MV-4-11 (cell line): ENCODE measurements at regions not wholly inside any gene's neighbourhood (a gene's known extent, or its start where the extent isn't known, plus 50 kb on each side); places are given as distances from the start of the nearest gene placed in this dataset.
"Not testable (repeated sequence)": the region's sequence is repeated elsewhere in the genome, so short reads cannot be mapped to it uniquely, and the experiment has no call there.

Experiments
- DNase-seq: peaks from one replicate; lab custom pipeline; 2025; lab: John Stamatoyannopoulos, UW

DNA sequence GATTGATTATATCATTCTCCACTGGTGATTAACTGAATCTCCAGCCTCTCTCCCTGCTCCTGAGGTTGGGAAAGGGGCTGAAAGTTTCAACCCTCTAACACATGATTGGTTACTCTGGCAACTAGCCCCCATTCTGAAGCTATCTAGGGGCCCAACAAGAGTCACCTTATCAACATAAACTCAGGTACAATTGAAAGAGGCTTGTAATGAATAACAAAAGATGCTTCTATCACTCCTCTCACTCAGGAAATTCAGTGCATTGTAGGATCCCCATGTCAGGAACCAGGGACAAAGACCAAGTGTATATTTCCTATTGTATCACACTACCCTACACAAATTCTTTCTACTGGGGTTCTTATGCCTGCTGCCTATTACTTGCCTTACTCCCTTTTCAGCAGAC, 123.9 kb upstream of the SLC13A1 start:
- DNase-seq = no peak

DNA sequence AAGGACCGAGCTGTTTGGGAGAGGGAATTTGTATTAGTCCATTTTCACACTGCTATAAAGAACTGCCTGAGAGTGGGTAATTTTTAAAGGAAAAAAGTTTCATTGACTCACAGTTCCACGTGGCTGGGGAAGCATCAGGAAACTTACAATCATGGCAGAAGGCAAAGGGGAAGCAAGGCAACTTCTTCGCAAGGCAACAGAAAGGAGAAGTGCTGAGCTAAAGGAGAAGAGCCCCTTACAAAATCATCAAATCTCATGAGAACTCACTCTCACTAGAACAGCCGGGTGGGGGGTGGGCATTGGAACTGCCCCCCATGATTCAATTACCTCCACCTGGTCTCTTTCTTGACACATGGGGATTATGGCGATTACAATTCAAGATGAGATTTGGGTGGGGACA, 121.8 kb upstream of the SLC13A1 start:
- peak; percentile 79 for DNase-seq

DNA sequence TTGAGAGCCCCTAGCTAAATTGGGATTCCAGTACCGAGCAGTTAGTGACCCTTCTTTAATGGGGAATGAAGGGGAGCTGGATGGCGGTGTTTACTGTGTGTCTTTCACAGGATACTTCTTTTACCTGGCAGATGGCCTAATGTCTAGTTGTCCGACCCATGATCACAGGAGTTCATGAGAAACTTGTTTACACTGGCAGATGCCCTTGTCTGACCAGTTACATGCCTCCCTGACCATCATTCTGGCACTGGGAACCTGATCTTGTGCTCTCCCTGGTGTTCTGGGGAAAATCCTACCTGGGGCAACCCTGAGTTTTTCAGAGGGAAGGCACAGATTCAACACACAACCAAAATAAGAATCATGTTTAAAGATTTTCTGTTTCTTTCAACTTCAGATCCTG, 120.1 kb upstream of the SLC13A1 start:
- DNase-seq = no peak

DNA sequence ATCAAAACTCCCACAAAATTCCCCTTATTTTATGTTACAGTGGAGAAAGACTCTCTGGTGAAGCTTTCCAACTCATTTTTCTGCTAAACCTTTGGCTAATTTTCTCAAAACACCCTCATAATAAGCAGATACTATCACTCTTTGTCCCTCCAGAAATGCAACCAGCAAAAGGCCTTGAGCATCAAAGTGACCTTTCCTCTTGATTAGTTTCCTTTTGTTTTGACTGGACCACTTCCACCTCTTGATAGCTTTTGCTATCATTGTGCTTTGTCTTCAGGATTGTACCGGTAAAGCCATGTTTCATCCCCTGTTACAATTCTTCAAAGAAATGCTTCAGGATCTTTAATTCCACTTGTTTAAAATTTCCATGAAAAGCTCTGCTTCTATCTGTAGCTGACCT, 115.1 kb upstream of the SLC13A1 start:
- no peak for DNase-seq

DNA sequence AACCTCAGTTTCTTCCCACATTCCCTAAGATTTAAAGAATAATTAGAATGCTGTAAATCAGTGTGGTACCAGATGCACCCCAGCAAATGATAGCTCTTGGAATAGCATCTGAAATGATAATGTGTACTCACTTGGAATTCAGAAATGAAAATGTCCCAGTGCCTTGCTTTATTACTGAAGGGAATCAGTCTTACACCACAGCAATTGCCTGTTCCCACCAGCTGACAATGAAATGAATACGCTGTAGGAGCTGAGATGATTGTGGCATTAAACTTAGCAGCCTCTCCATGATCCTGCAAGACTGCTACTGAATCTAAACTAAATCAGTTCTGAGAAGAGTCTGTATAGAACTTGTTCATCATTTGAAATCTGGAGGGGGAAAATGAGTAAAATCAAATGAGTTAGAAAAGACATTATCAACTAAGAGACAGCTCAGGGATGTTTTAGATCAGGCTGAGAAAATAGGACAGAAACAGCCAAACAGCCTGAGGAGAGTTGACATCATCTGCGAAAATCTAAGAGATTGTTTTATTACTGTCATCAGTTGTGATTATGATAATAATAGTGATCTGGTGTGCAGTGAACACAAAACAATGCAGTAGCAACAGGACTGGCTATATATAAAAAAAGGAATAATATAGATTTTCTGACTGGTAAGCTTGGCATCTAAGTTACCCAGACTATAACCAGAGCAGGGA, 108.6 kb upstream of the SLC13A1 start:
- DNase-seq = no peak

DNA sequence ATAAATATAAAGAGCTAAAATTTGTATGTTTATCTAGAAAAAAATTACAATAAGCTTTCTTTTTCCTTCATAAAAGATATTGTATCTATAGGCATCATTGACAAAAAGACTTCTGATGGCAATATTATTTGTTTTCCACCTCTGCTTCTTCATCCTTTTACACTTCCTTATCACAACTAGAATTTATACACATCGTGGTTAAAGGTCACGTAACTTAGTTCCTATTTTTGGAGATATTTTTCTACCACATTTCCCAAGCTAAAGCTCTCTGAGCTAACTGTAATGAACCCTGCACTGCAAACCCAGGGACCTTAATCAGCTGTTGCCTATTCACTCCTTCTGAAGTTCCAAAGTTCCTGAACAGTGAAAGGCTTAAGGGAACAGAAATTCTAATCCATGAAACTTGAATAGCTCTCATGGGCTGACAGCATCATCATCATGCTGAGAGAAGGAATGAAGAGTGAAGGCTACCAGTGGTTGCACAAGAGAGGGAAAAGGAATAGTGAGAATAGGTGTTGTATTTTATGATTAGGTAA, 106.1 kb upstream of the SLC13A1 start:
- DNase-seq = peak; percentile 86

DNA sequence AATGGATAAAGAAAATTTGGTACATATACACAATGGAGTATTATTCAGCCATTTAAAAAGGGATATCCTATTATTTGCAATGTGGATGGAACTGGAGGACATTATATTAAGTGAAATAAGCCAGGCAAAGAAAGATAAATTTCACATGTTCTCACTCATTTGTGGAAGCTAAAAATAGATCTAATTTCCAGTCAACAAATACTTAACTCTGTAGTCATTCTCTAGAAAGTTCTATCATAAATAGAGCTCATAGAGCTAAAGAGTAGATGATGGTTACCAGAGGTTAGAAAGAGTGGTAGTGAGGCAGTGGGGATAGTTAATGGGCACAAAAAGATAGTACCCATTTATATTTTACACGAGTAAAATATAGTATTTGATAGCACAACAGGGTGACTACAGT, 104.2 kb upstream of the SLC13A1 start:
- DNase-seq = no peak

DNA sequence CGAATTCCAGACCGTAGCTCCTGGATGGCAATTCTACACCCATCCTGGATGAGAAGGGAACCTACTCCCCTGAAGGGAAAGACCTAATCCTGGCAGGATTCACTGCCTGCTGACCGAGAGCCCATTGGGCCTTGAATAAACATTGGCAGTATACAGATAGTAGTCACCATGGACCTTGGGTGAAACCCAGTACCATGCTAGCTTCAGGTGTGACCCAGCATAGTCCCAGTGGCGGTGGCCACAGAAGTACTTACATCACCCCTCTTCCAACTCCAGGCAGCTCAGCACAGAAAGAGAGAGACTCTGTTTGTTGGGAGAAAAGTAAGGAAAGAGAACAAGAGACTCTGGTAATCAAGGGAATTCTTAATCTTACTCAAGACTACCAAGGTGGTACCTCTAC, 97.2 kb upstream of the SLC13A1 start:
- DNase-seq = no peak

DNA sequence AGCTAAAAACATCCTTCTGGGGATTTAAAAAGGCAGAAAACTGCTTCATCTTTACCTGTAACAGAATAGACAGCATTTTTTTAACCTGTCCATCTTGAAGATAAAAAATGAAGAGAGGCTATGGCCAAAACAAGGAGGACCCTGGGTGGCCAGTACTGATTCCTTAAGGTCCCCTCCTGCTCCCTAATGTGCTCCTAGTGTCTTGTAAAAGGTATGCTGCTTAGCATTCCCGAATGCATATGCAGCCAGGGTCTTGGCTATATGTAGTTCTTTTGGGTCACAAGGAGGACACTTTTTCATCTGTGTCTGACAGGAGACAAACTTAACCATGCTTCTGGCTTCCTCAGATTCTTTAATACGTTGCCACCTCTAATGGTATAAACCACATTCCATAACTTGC, 93.9 kb upstream of the SLC13A1 start:
- DNase-seq = no peak

DNA sequence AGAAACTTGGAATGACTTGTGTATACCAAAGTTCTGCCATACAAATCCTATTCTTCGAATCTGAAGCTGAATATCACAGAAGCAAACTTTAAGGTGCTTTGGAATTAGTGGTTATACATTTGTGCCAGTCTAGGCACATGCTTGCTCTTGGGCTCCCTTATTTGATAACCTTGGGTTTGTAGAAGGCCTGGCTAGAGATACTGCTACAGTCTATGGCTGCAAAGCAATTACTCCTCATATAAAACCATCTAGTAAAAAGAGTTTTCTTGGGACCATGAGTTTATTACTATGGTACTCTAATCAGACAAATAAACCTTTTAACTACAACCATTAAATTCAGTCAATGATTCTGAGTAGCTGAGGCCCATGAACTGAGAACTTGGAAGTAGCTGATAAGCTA, 92.5 kb upstream of the SLC13A1 start:
- DNase-seq = no peak

DNA sequence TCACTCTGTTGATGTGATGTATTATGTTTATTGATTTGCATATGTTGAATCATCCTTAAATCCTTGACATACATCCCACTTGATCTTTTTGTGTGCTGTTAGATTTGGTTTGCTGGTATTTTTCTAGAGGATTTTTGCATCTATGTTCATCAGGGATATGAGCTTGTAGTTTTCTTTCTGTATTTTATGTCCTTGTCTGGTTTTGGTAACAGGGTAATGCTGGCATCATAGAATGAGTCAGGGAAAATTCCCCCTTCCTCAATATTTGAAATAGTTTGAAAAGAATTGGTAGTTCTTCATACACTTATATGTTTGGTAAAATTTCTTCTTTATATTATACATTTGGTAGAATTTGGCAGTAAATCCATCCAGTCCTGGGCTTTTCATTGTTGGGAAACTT, 89.4 kb upstream of the SLC13A1 start:
- no peak for DNase-seq

DNA sequence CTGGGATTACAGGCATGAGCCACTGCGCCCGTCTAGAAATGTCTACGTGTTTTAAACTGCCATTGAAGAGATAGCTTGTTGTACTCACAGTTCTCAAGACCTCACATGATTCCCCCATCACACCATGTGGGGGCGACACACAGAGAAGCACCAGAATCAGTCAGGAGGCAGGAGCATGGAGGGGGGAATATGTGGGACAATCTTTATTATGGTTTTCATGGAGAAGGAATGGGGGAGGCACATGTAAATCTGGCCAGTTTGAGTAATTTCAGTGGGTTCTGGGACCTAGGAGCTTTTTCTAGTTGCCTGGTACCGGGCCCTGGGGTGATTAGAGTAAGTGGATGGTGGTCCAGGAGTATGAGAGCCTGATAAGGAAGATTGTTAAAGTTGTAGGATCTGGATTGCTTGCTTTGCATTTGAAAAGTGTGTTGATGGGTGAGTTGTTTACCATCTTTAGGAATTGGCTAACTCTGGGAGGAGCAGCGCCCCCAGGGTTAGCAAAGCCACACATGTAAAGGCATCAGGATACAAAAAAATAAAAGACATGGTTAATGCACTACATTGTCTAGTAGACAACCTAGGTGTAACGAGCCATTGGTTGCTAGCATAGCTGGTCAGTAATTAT, 85.4 kb upstream of the SLC13A1 start:
- DNase-seq = no peak

DNA sequence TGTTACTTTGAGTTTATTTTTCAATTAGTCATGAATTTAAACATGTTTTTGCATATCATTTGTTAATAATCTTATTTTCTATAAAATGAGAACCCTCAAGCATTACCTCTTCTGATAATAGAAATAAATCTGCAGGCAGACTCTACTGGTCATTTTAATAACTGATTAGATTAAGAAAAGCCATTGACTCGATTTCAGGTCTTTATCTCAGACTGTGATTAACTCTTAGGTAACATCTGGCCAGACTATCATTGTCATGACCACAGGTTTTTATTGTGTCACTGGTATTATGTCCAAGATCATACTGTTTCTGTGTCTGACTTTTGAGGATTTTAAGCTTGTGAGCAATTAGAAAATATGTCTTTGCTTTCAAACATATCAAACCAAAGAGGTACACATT, 83.6 kb upstream of the SLC13A1 start:
- no peak for DNase-seq

DNA sequence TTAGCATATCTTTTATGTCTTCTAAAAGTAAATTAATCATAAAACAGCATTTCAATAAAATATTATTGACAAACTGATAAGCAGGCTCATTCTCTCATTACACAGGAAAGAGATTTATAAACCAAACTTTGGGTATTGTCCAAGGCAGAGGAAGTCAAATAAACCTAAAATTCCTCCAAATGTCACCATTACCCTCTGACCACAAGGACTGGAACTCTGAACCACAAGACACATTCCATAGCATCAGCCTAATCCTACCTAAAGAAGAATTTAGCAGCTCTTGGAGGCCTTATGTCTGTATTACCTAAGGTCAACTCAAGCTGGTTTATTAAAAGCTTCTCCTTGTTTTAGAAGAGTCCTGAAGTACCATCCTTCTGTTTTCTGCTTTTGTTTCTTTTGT, 82.4 kb upstream of the SLC13A1 start:
- DNase-seq = no peak

DNA sequence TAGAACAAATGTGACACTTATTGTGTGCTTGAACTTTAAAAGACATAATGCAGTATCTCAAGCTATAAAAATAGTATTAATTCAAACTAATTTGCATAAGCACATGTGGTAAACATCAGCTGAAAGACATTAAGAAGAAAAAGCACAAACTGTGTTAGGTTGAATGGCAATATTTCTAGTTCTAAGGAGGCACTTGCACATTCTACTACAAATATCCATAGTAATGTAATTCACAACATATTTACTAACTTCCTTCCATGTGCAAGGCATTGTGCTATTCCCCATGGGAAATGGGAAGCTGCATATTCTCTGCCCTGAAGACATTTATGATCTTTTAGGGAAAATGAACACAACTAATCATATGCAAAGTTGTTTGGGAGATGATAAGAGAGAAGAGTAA, 80.2 kb upstream of the SLC13A1 start:
- no peak for DNase-seq

DNA sequence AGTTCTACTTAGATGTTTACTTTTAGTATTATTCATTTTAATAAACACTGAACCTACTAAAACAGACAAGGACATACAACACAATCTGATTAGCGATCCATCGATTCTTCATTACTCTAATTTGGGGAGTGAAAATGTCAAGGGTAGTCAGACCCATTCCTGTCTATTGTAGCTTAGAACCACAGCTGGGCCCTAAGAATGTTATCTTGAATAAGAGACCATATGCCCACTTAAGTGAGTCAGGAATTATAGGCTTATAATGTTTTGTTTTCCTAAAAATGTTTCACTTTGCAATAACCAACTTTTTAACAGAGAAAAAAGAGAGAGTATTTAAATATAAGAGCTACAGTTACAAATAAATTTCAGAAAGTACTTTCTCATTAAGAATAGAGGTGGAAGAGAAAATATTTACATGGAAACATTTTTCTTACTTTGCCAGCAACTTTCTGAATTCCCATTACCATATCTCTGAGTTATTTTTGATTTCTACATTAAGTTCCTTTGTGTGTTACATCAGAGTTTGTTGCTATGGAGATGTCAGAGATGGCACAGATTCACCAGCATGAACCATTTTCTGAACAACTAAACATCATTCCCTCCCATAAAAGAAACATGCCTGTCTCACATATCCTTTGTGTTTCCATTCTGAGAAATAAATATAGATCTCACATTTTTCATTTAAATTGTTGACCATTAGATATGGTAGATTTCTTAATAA, 75.4 kb upstream of the SLC13A1 start:
- no peak for DNase-seq

DNA sequence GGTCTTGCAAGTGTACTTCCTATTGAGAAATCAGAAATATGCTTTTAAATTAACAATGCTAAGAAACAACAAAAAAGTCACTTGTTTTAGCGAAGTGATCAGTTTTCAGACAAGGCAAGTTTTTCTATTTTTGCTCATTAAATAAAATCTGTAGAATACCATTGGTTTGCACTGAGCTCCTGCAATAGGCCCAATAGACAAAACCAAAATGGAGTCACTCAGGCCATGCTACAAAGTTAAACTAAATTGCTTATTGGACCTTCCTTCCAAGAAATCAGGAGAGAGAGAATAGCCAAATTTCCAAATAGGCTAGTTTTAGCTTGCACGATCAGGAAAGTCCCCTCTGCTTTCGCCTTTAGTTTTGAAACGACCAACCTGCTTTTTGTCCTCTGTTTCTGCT, 73.4 kb upstream of the SLC13A1 start:
- DNase-seq = no peak

DNA sequence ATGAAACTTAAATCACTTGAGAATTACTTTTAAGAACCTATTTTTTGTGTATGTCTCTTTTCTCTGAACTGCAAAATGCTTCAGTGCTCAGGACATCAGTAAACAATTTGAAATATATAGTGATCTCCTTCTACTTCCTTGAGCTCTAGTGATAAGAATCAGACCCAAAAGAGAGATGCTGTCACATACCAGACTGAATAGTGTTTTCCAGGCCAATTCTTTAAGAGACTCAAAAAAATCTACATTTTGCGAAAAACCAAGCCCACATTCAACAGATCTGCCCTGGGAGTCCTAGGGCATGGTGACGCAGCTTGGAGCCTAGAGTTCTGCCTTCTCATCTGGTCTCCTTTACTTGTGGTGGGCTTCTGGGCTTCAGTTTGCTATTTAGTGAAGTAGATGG, 72.1 kb upstream of the SLC13A1 start:
- DNase-seq = no peak

DNA sequence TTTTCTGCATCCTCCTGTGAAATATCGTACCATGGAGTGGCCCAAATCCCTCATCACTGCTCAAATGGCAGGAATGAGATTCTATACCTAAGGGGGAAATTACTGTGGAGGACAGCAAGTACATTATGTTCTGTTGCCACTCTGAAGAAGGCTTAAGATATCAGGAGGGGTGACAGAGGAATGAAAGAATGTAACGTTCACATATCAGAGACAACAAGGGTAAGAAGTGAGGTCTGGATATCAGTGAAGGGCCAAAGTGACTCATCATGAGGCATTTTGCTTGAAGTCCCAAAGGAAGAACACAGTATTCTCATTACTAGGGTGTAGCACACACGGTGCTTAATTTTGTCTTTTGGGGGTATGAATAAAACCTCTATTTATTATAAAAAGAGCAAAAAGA, 71.5 kb upstream of the SLC13A1 start:
- no peak for DNase-seq

DNA sequence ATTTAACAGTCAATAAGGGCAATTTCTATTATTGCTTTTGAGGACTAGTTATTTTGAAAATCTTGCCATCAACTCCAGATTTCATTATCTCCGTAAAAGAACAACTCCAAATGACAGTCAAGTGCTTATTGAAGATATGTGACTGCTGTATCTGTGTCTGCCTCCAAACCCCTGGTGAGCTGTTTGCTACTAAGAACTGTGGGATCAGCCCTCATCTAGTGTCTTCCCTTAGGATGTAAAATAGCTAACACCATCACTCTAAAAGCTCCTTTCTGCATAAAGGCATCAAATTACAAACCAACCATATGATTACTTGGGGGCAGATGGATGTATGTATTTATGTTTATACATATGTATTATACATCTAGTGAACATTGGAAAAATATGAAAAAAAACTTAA, 70.8 kb upstream of the SLC13A1 start:
- no peak for DNase-seq

DNA sequence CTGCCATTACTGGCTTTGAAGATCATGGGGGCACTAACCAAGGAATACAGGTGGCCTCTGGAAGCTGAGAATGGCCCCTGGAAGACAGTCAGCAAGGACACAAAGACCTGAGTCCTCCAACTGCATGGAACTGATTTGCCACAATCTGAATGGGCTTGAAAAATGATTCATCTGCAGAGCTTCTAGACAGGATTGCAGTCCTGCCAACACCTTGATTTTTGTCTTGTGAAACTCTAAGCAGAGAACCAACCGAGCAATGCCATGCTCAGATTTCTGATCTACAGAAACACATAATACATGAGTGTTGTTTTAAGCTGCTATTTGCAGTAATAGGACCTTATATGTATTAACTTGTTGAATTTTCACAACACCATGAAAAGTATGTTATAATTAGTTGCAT, 66.1 kb upstream of the SLC13A1 start:
- DNase-seq = no peak

DNA sequence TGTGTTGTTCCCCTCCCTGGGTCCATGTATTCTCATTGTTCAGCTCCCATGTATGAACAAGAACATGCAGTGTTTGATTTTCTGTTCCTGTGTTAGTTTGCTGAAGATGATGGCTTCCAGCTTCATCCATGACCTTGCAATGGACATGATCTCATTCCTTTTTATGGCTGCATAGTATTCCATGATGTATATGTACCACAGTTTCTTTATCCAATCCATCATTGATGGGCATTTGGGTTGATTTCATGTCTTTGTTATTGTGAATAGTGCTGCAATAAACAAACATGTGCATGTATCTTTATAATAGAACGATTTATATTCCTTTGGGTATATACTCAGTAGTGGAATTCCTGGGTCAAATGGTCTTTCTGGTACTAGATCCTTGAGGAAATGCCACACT, 65.1 kb upstream of the SLC13A1 start:
- DNase-seq = not testable (repeated sequence)

DNA sequence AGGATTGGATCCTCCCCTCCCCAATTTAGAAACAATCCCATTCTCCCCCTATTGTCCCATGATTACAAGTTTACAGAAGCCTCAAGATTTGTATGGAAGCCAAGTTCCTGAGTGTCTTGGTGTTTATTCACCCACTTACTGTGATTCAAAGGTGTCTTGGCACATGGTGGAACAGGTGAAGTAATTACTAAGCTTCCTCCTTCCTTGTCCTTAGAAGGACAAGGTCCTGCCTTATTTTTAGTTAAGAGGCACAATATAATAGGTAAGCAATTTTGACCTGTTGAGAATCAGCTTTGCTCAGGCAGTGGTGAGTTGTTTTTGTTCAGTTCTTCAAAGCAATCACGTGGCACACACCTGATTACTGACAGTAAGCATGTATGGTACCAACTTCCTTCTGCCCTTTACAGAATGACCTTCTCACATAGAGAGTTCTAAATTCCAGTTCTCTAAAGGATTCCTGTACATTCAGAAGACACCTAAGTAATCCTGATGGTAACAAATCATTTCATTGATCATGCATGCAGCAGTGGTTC, 60.7 kb upstream of the SLC13A1 start:
- DNase-seq = no peak
